Tibial artery (tissue), 4 donors: ENCODE measurements at regions not wholly inside any gene's neighbourhood (a gene's known extent, or its start where the extent isn't known, plus 50 kb on each side); places are given as distances from the start of the nearest gene placed in this dataset.

Source experiments
- DNase-seq, 2 donors: peaks; one replicate each; pipeline ENCODE4 v3.0.0-alpha.2; 2019
- H3K27ac ChIP-seq, 2 donors: fragments of 200-600 bp; sonication (generic) in 1 of 2; 1 replicate in 1 of 2; 2 replicates in 1 of 2; pipeline ENCODE4 v1.5.1; 2018 to 2019; ENCODE audit warnings: mild to moderate bottlenecking in 1 of 2
- H3K27me3 ChIP-seq, 2 donors: fragments of 200-600 bp; sonication (generic) in 1 of 2; one replicate each; pipeline versions ENCODE4 v1.5.1 to v1.6.0; 2016 to 2019
- H3K36me3 ChIP-seq, 3 donors: fragments of 200-600 bp; sonication (generic) in 2 of 3; one replicate each; pipeline ENCODE4 v1.5.1; 2016 to 2019; ENCODE audit warnings: mild to moderate bottlenecking in 2 of 3
- H3K4me1 ChIP-seq, 4 donors: fragments of 200-600 bp; sonication (generic) in 2 of 4; 1 replicate in 3 of 4; 2 replicates in 1 of 4; pipeline ENCODE4 v1.5.1; 2016 to 2019
- H3K4me3 ChIP-seq, 2 donors: fragments of 200-600 bp; sonication (generic) in 1 of 2; 1 replicate in 1 of 2; 2 replicates in 1 of 2; pipeline ENCODE4 v1.5.1; 2018 to 2019; ENCODE audit warnings: mild to moderate bottlenecking in 2 of 2
- H3K9me3 ChIP-seq, 3 donors: fragments of 200-600 bp; sonication (generic) in 1 of 3; one replicate each; pipeline ENCODE4 v1.5.1; 2016 to 2019
- intact Hi-C: fragments of 100-400 bp; cut with DNase I; formaldehyde crosslinking; loops from one replicate; pipeline ENCODE4 v1.15.0; 2023; ENCODE audit warnings: low total_unique reads
- TF ChIP-seq, protein P1 (sequence below), 2 experiments: fragments of 200-600 bp in 1 of 2; fragments of 450-650 bp in 1 of 2; IDR thresholded peaks; one replicate each; pipeline ENCODE4 v1.5.1; 2017 to 2019; ENCODE audit warnings: antibody characterized with exemption in 2 of 2, mild to moderate bottlenecking in 1 of 2, moderate library complexity in 1 of 2

DNA sequence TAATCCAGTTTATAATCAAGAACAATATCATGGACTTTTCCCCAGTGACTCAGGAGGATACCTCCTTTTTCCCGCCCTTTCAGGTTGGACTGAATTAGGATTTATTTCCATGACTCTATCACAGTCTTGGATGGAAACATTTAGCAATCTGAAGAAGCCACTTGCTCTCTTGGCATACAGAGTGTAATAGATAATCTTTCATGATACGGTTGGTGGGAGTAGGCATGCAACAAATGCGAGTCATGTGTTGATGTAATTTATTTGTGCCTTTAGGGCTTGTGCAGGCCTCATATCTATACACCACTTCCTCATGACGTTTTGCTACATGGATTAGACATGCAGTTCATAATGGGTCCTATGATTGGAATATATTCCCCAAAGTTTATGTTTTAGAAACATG is 54.2 kb upstream of the MCTP2 start:
- Histone ChIP-seq H3K4me1 (no peaks in the 10 kb centered on the region), H3K27ac (no peak overlapping the region), H3K36me3 (no peaks in the 10 kb centered on the region), H3K9me3 (no peaks in the 10 kb centered on the region), H3K4me3 (no peak overlapping the region), H3K27me3 (no peaks in the 10 kb centered on the region)
- intact Hi-C loops, result no loop called here
- no peak for DNase-seq
- TF ChIP-seq, protein P1, sequence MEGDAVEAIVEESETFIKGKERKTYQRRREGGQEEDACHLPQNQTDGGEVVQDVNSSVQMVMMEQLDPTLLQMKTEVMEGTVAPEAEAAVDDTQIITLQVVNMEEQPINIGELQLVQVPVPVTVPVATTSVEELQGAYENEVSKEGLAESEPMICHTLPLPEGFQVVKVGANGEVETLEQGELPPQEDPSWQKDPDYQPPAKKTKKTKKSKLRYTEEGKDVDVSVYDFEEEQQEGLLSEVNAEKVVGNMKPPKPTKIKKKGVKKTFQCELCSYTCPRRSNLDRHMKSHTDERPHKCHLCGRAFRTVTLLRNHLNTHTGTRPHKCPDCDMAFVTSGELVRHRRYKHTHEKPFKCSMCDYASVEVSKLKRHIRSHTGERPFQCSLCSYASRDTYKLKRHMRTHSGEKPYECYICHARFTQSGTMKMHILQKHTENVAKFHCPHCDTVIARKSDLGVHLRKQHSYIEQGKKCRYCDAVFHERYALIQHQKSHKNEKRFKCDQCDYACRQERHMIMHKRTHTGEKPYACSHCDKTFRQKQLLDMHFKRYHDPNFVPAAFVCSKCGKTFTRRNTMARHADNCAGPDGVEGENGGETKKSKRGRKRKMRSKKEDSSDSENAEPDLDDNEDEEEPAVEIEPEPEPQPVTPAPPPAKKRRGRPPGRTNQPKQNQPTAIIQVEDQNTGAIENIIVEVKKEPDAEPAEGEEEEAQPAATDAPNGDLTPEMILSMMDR (IDR thresholded peaks at IDR 0.05), result no peak

DNA sequence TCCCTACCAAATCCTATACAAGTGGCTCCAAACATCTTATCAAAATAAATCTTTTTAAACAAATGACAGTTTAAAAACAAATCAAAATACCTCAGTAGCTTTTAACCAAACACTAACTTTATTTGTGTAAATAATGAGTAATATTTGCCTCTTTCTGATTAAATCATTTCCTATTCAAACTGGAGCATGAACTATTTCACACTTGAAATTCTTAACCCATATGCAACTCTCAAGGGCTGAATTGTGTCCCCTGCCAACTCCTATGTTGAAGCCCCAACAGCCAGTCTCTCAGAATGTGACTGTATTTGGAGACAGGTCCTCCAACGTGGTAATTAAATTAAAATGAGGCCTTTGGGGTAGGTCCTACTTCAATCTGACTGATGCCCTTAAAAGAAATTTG is 55.9 kb upstream of the MCTP2 start:
- TF ChIP-seq, protein P1 (IDR thresholded peaks at IDR 0.05), result no peak
- no peaks in the 10 kb centered on the region for H3K36me3 ChIP-seq
- H3K27ac ChIP-seq, result no peak overlapping the region
- no peak for DNase-seq
- H3K4me1 ChIP-seq, result no peaks in the 10 kb centered on the region
- no peaks in the 10 kb centered on the region for H3K27me3 ChIP-seq
- no peak overlapping the region for H3K4me3 ChIP-seq
- H3K9me3 ChIP-seq, result no peaks in the 10 kb centered on the region
- intact Hi-C loops, result no loop called here

DNA sequence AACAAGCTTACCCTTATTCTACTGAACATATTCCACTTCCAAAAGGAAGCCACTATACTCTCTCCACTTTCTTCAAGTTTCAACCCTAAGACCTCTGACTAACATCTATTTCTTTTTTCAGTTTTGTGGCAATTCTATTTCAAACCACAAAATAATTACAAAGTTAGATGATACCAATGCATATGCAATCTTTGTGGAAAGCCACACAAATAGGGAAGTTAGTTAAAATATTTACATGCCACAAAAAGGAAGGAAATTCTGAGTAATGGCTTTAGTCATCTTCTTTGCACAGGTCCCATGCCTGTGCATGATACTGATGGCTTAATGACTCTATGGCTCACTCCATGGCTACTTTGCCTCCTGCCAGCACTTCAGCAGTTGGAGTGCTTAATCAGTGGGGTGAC is 57.0 kb upstream of the MCTP2 start:
- no peak overlapping the region for H3K27ac ChIP-seq
- intact Hi-C loops, result no loop called here
- TF ChIP-seq, protein P1 (IDR thresholded peaks at IDR 0.05), result no peak
- no peaks in the 10 kb centered on the region for H3K27me3 ChIP-seq
- no peaks in the 10 kb centered on the region for H3K9me3 ChIP-seq
- no peak for DNase-seq
- no peaks in the 10 kb centered on the region for H3K36me3 ChIP-seq
- H3K4me3 ChIP-seq, result no peak overlapping the region
- H3K4me1 ChIP-seq, result no peaks in the 10 kb centered on the region

DNA sequence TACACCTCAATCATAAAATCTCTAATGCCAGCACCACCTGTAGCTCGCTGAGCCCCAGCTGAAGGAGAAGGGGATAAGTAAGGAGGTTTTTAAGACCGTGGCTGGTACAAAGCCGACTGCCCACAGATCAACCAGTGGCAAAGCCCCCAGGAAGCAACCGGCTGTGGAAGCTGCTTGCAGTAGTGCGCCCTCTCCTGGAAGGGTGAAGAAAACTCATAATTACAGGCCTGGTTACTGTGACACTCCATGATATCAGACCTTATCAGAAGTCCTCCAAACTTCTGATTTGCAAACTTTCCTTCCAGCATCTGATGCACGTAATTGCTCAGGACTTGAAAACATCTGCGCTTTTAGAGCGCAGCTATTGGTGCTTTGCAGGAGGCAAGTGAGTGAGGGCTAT is 63.1 kb upstream of the MCTP2 start:
- H3K4me1 ChIP-seq, result no peaks in the 10 kb centered on the region
- TF ChIP-seq, protein P1 (IDR thresholded peaks at IDR 0.05), result no peak
- no peak overlapping the region for H3K4me3 ChIP-seq
- no peaks in the 10 kb centered on the region for H3K36me3 ChIP-seq
- intact Hi-C loops, result no loop called here
- DNase-seq, result no peak
- no peaks in the 10 kb centered on the region for H3K9me3 ChIP-seq
- H3K27ac ChIP-seq, result no peak overlapping the region
- no peaks in the 10 kb centered on the region for H3K27me3 ChIP-seq

DNA sequence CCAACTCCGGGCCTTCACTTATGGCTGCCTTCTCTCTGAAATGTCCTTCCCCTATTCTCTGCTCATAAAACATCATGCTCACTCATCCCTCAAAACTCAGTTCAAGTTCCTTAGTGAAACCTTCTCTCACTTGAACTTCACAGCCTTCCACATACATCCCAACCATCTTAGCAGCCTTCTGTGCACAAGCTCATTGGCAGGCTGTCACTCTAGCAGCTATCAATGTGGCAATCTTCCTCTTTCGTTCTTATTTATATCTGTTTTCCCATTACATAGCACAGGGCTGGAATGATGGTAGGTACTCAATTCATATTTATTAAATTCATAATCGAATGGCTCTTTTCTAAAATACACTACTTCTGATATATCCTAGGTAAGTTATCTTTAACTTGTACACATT is 66.4 kb upstream of the MCTP2 start:
- H3K4me1 ChIP-seq, result no peaks in the 10 kb centered on the region
- TF ChIP-seq, protein P1 (IDR thresholded peaks at IDR 0.05), result no peak
- no peaks in the 10 kb centered on the region for H3K36me3 ChIP-seq
- H3K9me3 ChIP-seq, result no peaks in the 10 kb centered on the region
- no peaks in the 10 kb centered on the region for H3K27me3 ChIP-seq
- DNase-seq, result no peak
- H3K27ac ChIP-seq, result no peak overlapping the region
- intact Hi-C loops, result loop anchor here (5.0 kb wide), 1 partner anchor 157 kb away; no protein-coding TSS in a partner anchor
- no peak overlapping the region for H3K4me3 ChIP-seq

DNA sequence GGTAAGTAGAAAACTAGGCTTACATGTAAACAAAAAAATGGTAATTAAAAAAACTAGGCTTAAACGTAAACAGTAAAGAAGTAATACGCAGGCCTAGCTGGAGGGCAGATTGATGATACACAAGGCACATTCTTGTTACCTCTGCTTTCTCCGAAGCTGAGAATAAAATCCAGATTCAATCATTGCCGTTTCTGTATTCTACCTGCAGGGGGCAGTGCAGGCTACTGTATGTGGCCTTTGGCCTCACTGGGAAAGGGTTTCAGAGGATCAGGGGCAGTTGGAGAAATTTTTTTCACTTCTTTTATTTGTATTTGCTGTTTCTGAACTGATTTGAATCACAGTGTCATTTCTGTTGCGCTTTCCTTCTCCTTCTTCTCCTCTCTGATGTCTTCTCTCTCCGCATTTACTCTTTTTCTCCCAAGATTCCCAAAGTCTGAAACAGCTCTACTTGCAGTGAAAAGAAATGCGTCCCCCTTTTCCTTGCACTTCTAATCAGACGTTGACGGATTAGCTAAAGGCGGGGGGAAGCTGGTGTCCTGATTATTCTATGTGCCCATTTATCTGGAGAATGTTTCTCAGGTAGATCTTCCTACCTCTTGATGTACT is 67.1 kb upstream of the MCTP2 start:
- no peak for DNase-seq
- no peak overlapping the region for H3K27ac ChIP-seq

More for the DNA sequence above, 67.1 kb upstream of the MCTP2 start:
- Histone ChIP-seq H3K9me3 (no peaks in the 10 kb centered on the region), H3K36me3 (no peaks in the 10 kb centered on the region), H3K27me3 (no peaks in the 10 kb centered on the region), H3K4me3 (no peak overlapping the region), H3K4me1 (no peaks in the 10 kb centered on the region)
- TF ChIP-seq, protein P1 (IDR thresholded peaks at IDR 0.05), result peak; percentile 58 to 63
- intact Hi-C loops, result loop anchor here (5.0 kb wide), 1 partner anchor 158 kb away; no protein-coding TSS in a partner anchor
